Lower lobe of right lung (tissue), 2 donors: ENCODE measurements at regions not wholly inside any gene's neighbourhood (a gene's known extent, or its start where the extent isn't known, plus 50 kb on each side); places are given as distances from the start of the nearest gene placed in this dataset.

Experiments used
- ATAC-seq, 2 donors: fragments of 200-7000 bp; cut with Tn5 transposase; one replicate each; pipeline ENCODE4 v1.9.1; 2020 to 2022; ENCODE audit warnings: mild to moderate bottlenecking in 2 of 2, moderate library complexity in 2 of 2
- DNase-seq: peaks from one replicate; pipeline ENCODE4 v3.0.0-alpha.2; 2020
- H3K27ac ChIP-seq: fragments of 200-600 bp; one replicate; pipeline ENCODE4 v1.8.0; 2022
- H3K27me3 ChIP-seq: fragments of 200-600 bp; one replicate; pipeline ENCODE4 v1.8.0; 2022; ENCODE audit warnings: low read depth
- H3K36me3 ChIP-seq: fragments of 200-600 bp; one replicate; pipeline ENCODE4 v1.8.0; 2022; ENCODE audit warnings: mild to moderate bottlenecking
- H3K4me1 ChIP-seq: fragments of 200-600 bp; one replicate; pipeline ENCODE4 v1.8.0; 2022
- H3K4me3 ChIP-seq: fragments of 200-600 bp; one replicate; pipeline ENCODE4 v1.8.0; 2022; ENCODE audit warnings: mild to moderate bottlenecking
- H3K9me3 ChIP-seq: fragments of 200-600 bp; one replicate; pipeline ENCODE4 v1.8.0; 2022
- CTCF ChIP-seq: fragments of 200-600 bp; IDR thresholded peaks from one replicate; pipeline ENCODE4 v1.8.0; 2022; ENCODE audit warnings: antibody characterized with exemption, mild to moderate bottlenecking
- intact Hi-C: fragments of 100-400 bp; cut with DNase I; formaldehyde crosslinking; loops from one replicate; pipeline ENCODE4 v1.11.0; 2022
- donor health status: DM: no; HTN: yes; CAD: no; lungs with severe emphysema.

GRCh38 chr3:78221300-78221699, 1181.4 kb downstream of the ROBO2 start:
- TF ChIP-seq CTCF = no peak
- Histone ChIP-seq H3K36me3 (no peaks in the 10 kb centered on the region), H3K27me3 (no peaks in the 10 kb centered on the region), H3K27ac (no peak overlapping the region), H3K4me1 (no peaks in the 10 kb centered on the region), H3K9me3 (no peaks in the 10 kb centered on the region), H3K4me3 (no peak overlapping the region)
- DNase-seq = no peak
- ATAC-seq = no peak
- intact Hi-C loops = no loop called here

- DNase-seq (no peak), ATAC-seq (no peak)
- no peaks in the 10 kb centered on the region for H3K36me3 ChIP-seq
- H3K4me1 ChIP-seq = no peaks in the 10 kb centered on the region
- H3K27me3 ChIP-seq = no peaks in the 10 kb centered on the region
- no peak overlapping the region for H3K27ac ChIP-seq
- intact Hi-C loops = no loop called here
- no peaks in the 10 kb centered on the region for H3K9me3 ChIP-seq
- TF ChIP-seq CTCF = no peak
- H3K4me3 ChIP-seq = no peak overlapping the region
Measured at GRCh38 chr3:78221796-78222195, 1181.9 kb downstream of the ROBO2 start.

- ATAC-seq (no peak), DNase-seq (no peak)
- no peak overlapping the region for H3K4me3 ChIP-seq
- H3K9me3 ChIP-seq = peaks cover 5% of the 10 kb centered on the region
- H3K27ac ChIP-seq = no peak overlapping the region
- intact Hi-C loops = no loop called here
- no peak for TF ChIP-seq CTCF
- H3K4me1 ChIP-seq = no peaks in the 10 kb centered on the region
- no peaks in the 10 kb centered on the region for H3K36me3 ChIP-seq
- no peaks in the 10 kb centered on the region for H3K27me3 ChIP-seq
Measured at GRCh38 chr3:78235841-78236240, 1195.9 kb downstream of the ROBO2 start.

- DNase-seq = no peak
- Histone ChIP-seq H3K9me3 (peaks cover 13% of the 10 kb centered on the region), H3K27ac (no peak overlapping the region), H3K4me3 (no peak overlapping the region), H3K4me1 (no peaks in the 10 kb centered on the region), H3K36me3 (no peaks in the 10 kb centered on the region), H3K27me3 (no peaks in the 10 kb centered on the region)
- no peak for ATAC-seq
- intact Hi-C loops = no loop called here
- no peak for TF ChIP-seq CTCF
Measured at GRCh38 chr3:78238811-78239210, 1198.9 kb downstream of the ROBO2 start.

GRCh38 chr3:78242724-78243123, 1202.8 kb downstream of the ROBO2 start:
- no peaks in the 10 kb centered on the region for H3K27me3 ChIP-seq
- no peak for TF ChIP-seq CTCF
- no peaks in the 10 kb centered on the region for H3K4me1 ChIP-seq
- H3K27ac ChIP-seq = no peak overlapping the region
- H3K36me3 ChIP-seq = no peaks in the 10 kb centered on the region
- DNase-seq (no peak), ATAC-seq (no peak)
- no peak overlapping the region for H3K4me3 ChIP-seq
- intact Hi-C loops = no loop called here
- peaks cover 18% of the 10 kb centered on the region for H3K9me3 ChIP-seq

GRCh38 chr3:78244136-78244535, 1204.2 kb downstream of the ROBO2 start:
- Histone ChIP-seq H3K27me3 (no peaks in the 10 kb centered on the region), H3K27ac (no peak overlapping the region), H3K4me3 (no peak overlapping the region), H3K36me3 (no peaks in the 10 kb centered on the region), H3K4me1 (no peaks in the 10 kb centered on the region), H3K9me3 (peaks cover 18% of the 10 kb centered on the region)
- intact Hi-C loops = no loop called here
- ATAC-seq (no peak), DNase-seq (no peak)
- TF ChIP-seq CTCF = no peak
